Kidney (tissue), 13 donors: ENCODE measurements at regions not wholly inside any gene's neighbourhood (a gene's known extent, or its start where the extent isn't known, plus 50 kb on each side); places are given as distances from the start of the nearest gene placed in this dataset.

Experiments
- DNase-seq, 5 donors: peaks; one replicate each; pipeline ENCODE4 v3.0.0-alpha.2; 2013 to 2020
- FAIRE-seq: peaks from 2 replicates; lab custom pipeline; 2012; peaks lifted over from hg19 to GRCh38; lab: Jason Lieb, UNC
- H3K27ac ChIP-seq, 2 donors: one replicate each; pipeline ENCODE4 v1.7.0; 2013; ENCODE audit warnings: low read depth in 2 of 2, low read length in 2 of 2, inconsistent platforms in 1 of 2
- H3K27me3 ChIP-seq: one replicate; pipeline ENCODE4 v1.7.1; 2013; ENCODE audit warnings: low read length, inconsistent platforms; ENCODE audit not compliant: control insufficient read depth, insufficient read depth
- H3K36me3 ChIP-seq, 3 donors: one replicate each; pipeline versions ENCODE4 v1.7.0 to v1.7.1; 2013; ENCODE audit warnings: low read length in 3 of 3, control low read depth in 1 of 3, inconsistent platforms in 1 of 3; ENCODE audit not compliant: insufficient read depth in 3 of 3, control insufficient read depth in 2 of 3
- H3K4me1 ChIP-seq, 3 donors: one replicate each; pipeline versions ENCODE4 v1.7.0 to v1.7.1; 2013; ENCODE audit warnings: low read length in 3 of 3, inconsistent platforms in 1 of 3, low read depth in 1 of 3; ENCODE audit not compliant: control insufficient read depth in 2 of 3, insufficient read depth in 2 of 3
- H3K4me3 ChIP-seq, 3 donors: one replicate each; pipeline versions ENCODE4 v1.7.0 to v1.8.1; 2013; ENCODE audit warnings: low read length in 3 of 3, control low read depth in 1 of 3, inconsistent platforms in 1 of 3
- H3K9ac ChIP-seq, 3 donors: one replicate each; pipeline versions ENCODE4 v1.7.0 to v1.7.1; 2013; ENCODE audit warnings: low read length in 3 of 3, control low read depth in 1 of 3, inconsistent platforms in 1 of 3
- H3K9me3 ChIP-seq, 3 donors: one replicate each; pipeline versions ENCODE4 v1.7.0 to v1.7.1; 2013; ENCODE audit warnings: low read length in 3 of 3, control low read depth in 1 of 3, inconsistent platforms in 1 of 3; ENCODE audit not compliant: control insufficient read depth in 2 of 3, insufficient read depth in 1 of 3
- intact Hi-C: fragments of 100-400 bp; cut with DNase I; formaldehyde crosslinking; loops from one replicate; pipeline ENCODE4 v1.11.1; 2022
- TF ChIP-seq, protein P1 (sequence below): IDR thresholded peaks from 3 replicates; pipeline ENCODE4 v1.5.1; 2012; ENCODE audit warnings: mild to moderate bottlenecking, moderate library complexity, borderline replicate concordance; ENCODE audit not compliant: insufficient read depth; ENCODE audit errors: extremely low read depth
- donor health status: control.
- donor health status: control.
- donor health status: control.
- donor health status: control.
- donor health status: control.
- donor health status: DM: yes; HTN: yes; CAD: no.
- donor health status: Normal renal cell carcinoma (clear cell type).

DNA sequence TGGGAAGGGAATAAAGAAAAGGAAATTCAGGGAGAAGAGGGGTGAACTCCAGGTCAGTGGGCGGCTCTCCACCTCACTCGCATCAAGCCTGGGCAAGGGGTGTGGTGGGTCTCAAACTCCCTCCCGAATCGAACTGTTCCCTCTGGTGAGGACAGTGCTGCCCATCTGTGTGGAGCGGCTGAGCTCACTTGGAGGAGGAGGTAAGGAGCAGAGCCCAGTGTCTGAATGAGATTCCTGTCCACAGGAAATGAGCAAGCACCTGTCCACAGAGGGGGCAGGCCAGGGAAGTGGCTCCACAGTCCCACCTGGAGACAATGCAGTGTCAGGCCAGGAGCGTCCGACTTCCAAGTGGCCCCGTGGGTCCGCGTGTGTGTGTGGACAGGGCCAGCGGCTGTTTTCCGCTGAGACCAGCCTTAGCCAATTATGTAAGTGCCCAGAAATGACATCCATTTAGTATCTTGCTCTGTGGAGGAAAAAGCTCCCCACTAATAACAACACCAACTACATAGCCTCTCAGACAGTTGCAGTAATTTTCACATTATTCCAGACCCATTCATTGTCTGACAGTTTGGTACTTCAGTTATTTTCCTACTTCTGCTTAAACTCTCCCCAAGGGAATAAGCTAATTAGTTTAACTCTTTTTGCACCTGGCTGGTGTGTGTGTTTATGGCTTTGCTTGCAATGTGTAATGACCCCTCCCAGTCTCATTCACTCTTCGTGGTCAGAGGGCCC is 114.6 kb downstream of the SOX1 start:
- no peaks in the 10 kb centered on the region for H3K9me3 ChIP-seq
- intact Hi-C loops, result no loop called here
- no peaks in the 10 kb centered on the region for H3K27me3 ChIP-seq
- no peaks in the 10 kb centered on the region for H3K36me3 ChIP-seq
- H3K4me1 ChIP-seq, result no peaks in the 10 kb centered on the region
- TF ChIP-seq, protein P1, sequence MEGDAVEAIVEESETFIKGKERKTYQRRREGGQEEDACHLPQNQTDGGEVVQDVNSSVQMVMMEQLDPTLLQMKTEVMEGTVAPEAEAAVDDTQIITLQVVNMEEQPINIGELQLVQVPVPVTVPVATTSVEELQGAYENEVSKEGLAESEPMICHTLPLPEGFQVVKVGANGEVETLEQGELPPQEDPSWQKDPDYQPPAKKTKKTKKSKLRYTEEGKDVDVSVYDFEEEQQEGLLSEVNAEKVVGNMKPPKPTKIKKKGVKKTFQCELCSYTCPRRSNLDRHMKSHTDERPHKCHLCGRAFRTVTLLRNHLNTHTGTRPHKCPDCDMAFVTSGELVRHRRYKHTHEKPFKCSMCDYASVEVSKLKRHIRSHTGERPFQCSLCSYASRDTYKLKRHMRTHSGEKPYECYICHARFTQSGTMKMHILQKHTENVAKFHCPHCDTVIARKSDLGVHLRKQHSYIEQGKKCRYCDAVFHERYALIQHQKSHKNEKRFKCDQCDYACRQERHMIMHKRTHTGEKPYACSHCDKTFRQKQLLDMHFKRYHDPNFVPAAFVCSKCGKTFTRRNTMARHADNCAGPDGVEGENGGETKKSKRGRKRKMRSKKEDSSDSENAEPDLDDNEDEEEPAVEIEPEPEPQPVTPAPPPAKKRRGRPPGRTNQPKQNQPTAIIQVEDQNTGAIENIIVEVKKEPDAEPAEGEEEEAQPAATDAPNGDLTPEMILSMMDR, result no peak
- no peak overlapping the region for H3K9ac ChIP-seq
- FAIRE-seq (no peak), DNase-seq (no peak)
- H3K4me3 ChIP-seq, result no peak overlapping the region
- no peak overlapping the region for H3K27ac ChIP-seq

DNA sequence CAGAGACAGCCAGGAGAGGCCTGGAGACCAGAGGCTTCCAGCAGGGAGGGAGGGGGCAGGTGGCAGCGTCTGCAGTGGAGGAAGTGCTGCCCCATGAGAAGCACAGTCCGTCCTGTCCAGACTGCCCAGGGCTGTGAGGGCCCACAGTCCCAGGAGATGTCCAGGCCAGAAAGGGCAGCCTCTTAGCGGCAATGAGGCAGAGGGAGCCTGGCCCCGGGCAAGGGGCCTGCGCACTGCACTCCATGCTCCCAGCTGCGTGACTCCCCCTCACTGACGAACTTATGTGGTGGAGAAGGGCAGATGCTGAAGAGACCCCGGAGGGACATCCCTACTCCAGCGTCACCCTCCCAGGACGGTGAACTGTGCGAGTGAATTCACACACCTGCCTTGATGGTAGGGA is 115.3 kb downstream of the SOX1 start:
- no peak overlapping the region for H3K4me3 ChIP-seq
- FAIRE-seq, result no peak
- TF ChIP-seq, protein P1, result no peak
- H3K36me3 ChIP-seq, result no peaks in the 10 kb centered on the region
- H3K9ac ChIP-seq, result no peak overlapping the region
- no peaks in the 10 kb centered on the region for H3K4me1 ChIP-seq
- intact Hi-C loops, result no loop called here
- DNase-seq, result no peak
- H3K27me3 ChIP-seq, result no peaks in the 10 kb centered on the region
- no peak overlapping the region for H3K27ac ChIP-seq
- H3K9me3 ChIP-seq, result no peaks in the 10 kb centered on the region

DNA sequence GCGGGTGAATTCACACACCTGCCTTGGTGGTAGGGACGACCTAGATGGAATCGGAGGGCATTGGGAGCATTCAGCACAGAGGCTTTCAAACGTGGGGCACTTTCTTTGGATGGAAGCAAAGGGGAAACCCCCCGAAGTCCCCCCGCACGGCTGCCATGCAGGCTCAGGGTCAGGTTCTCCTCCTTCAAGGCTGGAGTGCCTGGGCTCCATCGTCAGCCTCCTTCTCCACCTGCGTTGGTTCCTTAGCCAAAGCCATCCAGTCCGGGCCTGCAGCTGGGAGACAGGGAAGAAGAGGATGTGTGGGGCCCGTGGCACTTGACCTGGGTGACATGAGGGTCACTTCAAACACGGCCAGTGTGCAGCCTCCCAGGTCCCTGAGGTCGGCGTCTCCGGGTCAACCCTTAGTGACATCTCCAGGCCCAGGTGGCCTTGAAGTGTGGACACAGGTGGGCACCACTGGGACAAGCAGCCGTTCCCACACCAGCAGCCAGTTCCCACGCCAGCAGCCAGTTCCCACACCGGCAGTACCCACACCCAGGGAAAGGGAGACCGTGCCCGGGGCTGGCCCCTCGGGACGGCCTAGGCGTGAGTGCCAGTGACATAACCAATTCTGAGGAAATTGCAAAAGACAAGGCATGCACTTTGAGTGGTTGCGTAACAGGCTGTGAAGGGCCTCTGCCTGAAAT is 116.0 kb downstream of the SOX1 start:
- Histone ChIP-seq H3K27ac (no peak overlapping the region), H3K4me3 (no peak overlapping the region), H3K9ac (no peak overlapping the region), H3K4me1 (no peaks in the 10 kb centered on the region), H3K27me3 (no peaks in the 10 kb centered on the region), H3K9me3 (no peaks in the 10 kb centered on the region), H3K36me3 (no peaks in the 10 kb centered on the region)
- TF ChIP-seq, protein P1, result no peak
- intact Hi-C loops, result no loop called here
- FAIRE-seq (no peak), DNase-seq (no peak)
